Endothelial cell of umbilical vein (primary cell): ENCODE measurements at regions not wholly inside any gene's neighbourhood (a gene's known extent, or its start where the extent isn't known, plus 50 kb on each side); places are given as distances from the start of the nearest gene placed in this dataset.

Experiments
- BruUV-seq: library from RNA; stranded (reverse); fragments of 400-500 nt; replicated peaks from 2 replicates; lab custom pipeline; 2021; lab: Mats Ljungman, UMichigan
- CTCF ChIA-PET: fragments of 300-600, 350-600 bp; sonication (Branson Sonifier 250); formaldehyde crosslinking; loops from one replicate; lab custom pipeline; 2021; ENCODE audit warnings: antibody characterized with exemption, inconsistent platforms; lab: Charles Lee
- POLR2A ChIA-PET: fragments of 300-600, 350-600 bp; sonication (Branson Sonifier 250); formaldehyde crosslinking; loops from one replicate; lab custom pipeline; 2021; ENCODE audit warnings: antibody characterized with exemption, inconsistent platforms; lab: Charles Lee
- DNase-seq: peaks from one replicate; pipeline ENCODE4 v3.0.0-alpha.2; 2011; ENCODE audit warnings: low read depth, low spot score
- FAIRE-seq: peaks from 2 replicates; lab custom pipeline; 2011; peaks lifted over from hg19 to GRCh38; lab: Jason Lieb, UNC
- H2AFZ ChIP-seq: 2 replicates; pipeline ENCODE4 v1.6.0; 2012; ENCODE audit warnings: low read depth, low read length, control low read depth, inconsistent platforms
- H3K27ac ChIP-seq: 2 replicates; pipeline ENCODE4 v1.5.1; 2011; ENCODE audit warnings: low read depth, mild to moderate bottlenecking, control low read depth, low read length, moderate library complexity; ENCODE audit not compliant: insufficient read depth
- H3K27me3 ChIP-seq, 2 experiments: 2 replicates each; pipeline versions ENCODE4 v1.6.0 to v1.6.1; 2011; ENCODE audit warnings: low read length in 2 of 2, mixed read lengths in 1 of 2; ENCODE audit not compliant: control insufficient read depth in 2 of 2, insufficient read depth in 2 of 2
- H3K36me3 ChIP-seq, 2 experiments: 2 replicates in 1 of 2; 3 replicates in 1 of 2; pipeline ENCODE4 v1.5.1; 2011; ENCODE audit warnings: low read length in 2 of 2, mild to moderate bottlenecking in 1 of 2, moderate library complexity in 1 of 2; ENCODE audit not compliant: control insufficient read depth in 2 of 2, insufficient read depth in 2 of 2; ENCODE audit errors: extremely low read depth in 1 of 2
- H3K4me1 ChIP-seq: 3 replicates; pipeline ENCODE4 v1.5.1; 2011; ENCODE audit warnings: mild to moderate bottlenecking, low read length; ENCODE audit not compliant: control insufficient read depth, insufficient read depth; ENCODE audit errors: extremely low read depth
- H3K4me2 ChIP-seq: 2 replicates; pipeline ENCODE4 v1.6.1; 2011; ENCODE audit warnings: low read length, control low read depth, mixed read lengths; ENCODE audit not compliant: insufficient read depth
- H3K4me3 ChIP-seq, 3 experiments: fragments of 200-600 bp in 1 of 3; sonication (generic), shearing (Covaris generic) in 1 of 3; replicated peaks in 1 of 3; 2 replicates each; pipeline ENCODE4 v1.5.1; 2011 to 2016; ENCODE audit warnings: control low read depth in 3 of 3, low read length in 3 of 3, mild to moderate bottlenecking in 2 of 3, inconsistent platforms in 1 of 3, low read depth in 1 of 3, moderate library complexity in 1 of 3; ENCODE audit not compliant: insufficient read depth in 1 of 3
- H3K79me2 ChIP-seq: 2 replicates; pipeline ENCODE4 v1.6.0; 2012; ENCODE audit warnings: low read length, inconsistent platforms; ENCODE audit not compliant: control insufficient read depth, insufficient read depth
- H3K9ac ChIP-seq: replicated peaks from 2 replicates; pipeline ENCODE3; 2011; ENCODE audit warnings: low read length, control low read depth; ENCODE audit not compliant: insufficient read depth; ENCODE audit errors: extremely low read depth
- H3K9me1 ChIP-seq: replicated peaks from 3 replicates; pipeline ENCODE4 v1.6.0; 2011; ENCODE audit warnings: mild to moderate bottlenecking, low read length; ENCODE audit not compliant: control insufficient read depth, insufficient read depth; ENCODE audit errors: extremely low read depth
- H3K9me3 ChIP-seq: replicated peaks from 2 replicates; pipeline ENCODE4 v1.5.1; 2012; ENCODE audit warnings: low read length, inconsistent platforms; ENCODE audit not compliant: control insufficient read depth, insufficient read depth
- H4K20me1 ChIP-seq: replicated peaks from 2 replicates; pipeline ENCODE3; 2011; ENCODE audit warnings: mild to moderate bottlenecking, low read length; ENCODE audit not compliant: control insufficient read depth, insufficient read depth; ENCODE audit errors: extremely low read depth
- CTCF ChIP-seq, 2 donors: IDR thresholded peaks; 1 replicate in 1 of 2; 2 replicates in 1 of 2; pipeline ENCODE4 v1.5.1; 2011; ENCODE audit warnings: low read length in 2 of 2, mild to moderate bottlenecking in 2 of 2, moderate library complexity in 2 of 2, control low read depth in 1 of 2, inconsistent platforms in 1 of 2, low read depth in 1 of 2; ENCODE audit not compliant: insufficient read depth in 1 of 2; ENCODE audit errors: extremely low read depth in 1 of 2
- EZH2 ChIP-seq: IDR thresholded peaks from 2 replicates; pipeline ENCODE4 v1.6.1; 2012; ENCODE audit warnings: borderline replicate concordance, low read depth, mild to moderate bottlenecking, moderate library complexity, low read length, inconsistent platforms; ENCODE audit not compliant: severe bottlenecking
- FOS ChIP-seq: IDR thresholded peaks from 2 replicates; pipeline ENCODE4 v1.6.1; 2011; ENCODE audit warnings: mild to moderate bottlenecking, low read length, moderate library complexity, borderline replicate concordance; ENCODE audit not compliant: insufficient read depth
- GATA2 ChIP-seq: IDR thresholded peaks from 2 replicates; pipeline ENCODE4 v1.7.0; 2011; ENCODE audit warnings: low read depth, mild to moderate bottlenecking, moderate library complexity, mixed read lengths, low read length; ENCODE audit not compliant: insufficient read length, insufficient read depth
- JUN ChIP-seq: IDR thresholded peaks from 2 replicates; pipeline ENCODE4 v1.6.1; 2011; ENCODE audit warnings: borderline replicate concordance, low read depth; ENCODE audit not compliant: insufficient read length, insufficient read depth
- MYC ChIP-seq: IDR thresholded peaks from one replicate; pipeline ENCODE4 v1.6.1; 2011; ENCODE audit warnings: mild to moderate bottlenecking, low read depth, low read length
- POLR2A ChIP-seq: IDR thresholded peaks from 2 replicates; pipeline ENCODE4 v1.6.1; 2012; ENCODE audit warnings: low read depth, mild to moderate bottlenecking, control low read depth, low read length
- POLR2AphosphoS5 ChIP-seq: IDR thresholded peaks from 2 replicates; pipeline ENCODE4 v1.6.1; 2012; ENCODE audit warnings: low read depth, mild to moderate bottlenecking, control low read depth, low read length, moderate library complexity; ENCODE audit not compliant: insufficient read depth
- dilution Hi-C: fragments of 300-500 bp; cut with MboI; formaldehyde crosslinking; loops from one replicate; pipeline ENCODE4 v1.15.0; 2019; ENCODE audit warnings: low sequenced_read_pairs; ENCODE audit not compliant: extremely low pct_ligation_motif_present
- intact Hi-C: fragments of 100-400 bp; cut with micrococcal nuclease; formaldehyde crosslinking; loops from one replicate; pipeline ENCODE4 v1.10.0; 2022
- TF ChIP-seq, protein P1 (sequence below): IDR thresholded peaks from 2 replicates; pipeline ENCODE4 v1.6.1; 2011; ENCODE audit not compliant: insufficient read depth, insufficient read length

GRCh38 chr4:148774134-148774533, 331.9 kb upstream of the NR3C2 start:
- Histone ChIP-seq H3K79me2 (no peaks in the 10 kb centered on the region), H3K4me2 (no peak overlapping the region), H3K27me3 (no peaks in the 10 kb centered on the region), H3K9ac (no peak overlapping the region), H3K9me1 (no peaks in the 10 kb centered on the region), H3K27ac (no peak overlapping the region), H3K4me3 (no peak overlapping the region), H3K36me3 (no peaks in the 10 kb centered on the region), H3K9me3 (no peaks in the 10 kb centered on the region), H4K20me1 (no peaks in the 10 kb centered on the region), H3K4me1 (no peaks in the 10 kb centered on the region), H2AFZ (no peak overlapping the region)
- ChIA-PET POLR2A (no interaction called here), CTCF (no interaction called here)
- dilution Hi-C loops (no loop called here), intact Hi-C loops (no loop called here)
- TF ChIP-seq MYC (no peak), GATA2 (no peak), POLR2AphosphoS5 (no peak), JUN (no peak), FOS (no peak), POLR2A (no peak), EZH2 (no peak), CTCF (IDR thresholded peaks at IDR 0.05; ENCODE audit: extremely low read depth in 1 of 2, insufficient read depth in 1 of 2, low read depth in 1 of 2, low read length in 2 of 2) (no peak)
- TF ChIP-seq, protein P1, sequence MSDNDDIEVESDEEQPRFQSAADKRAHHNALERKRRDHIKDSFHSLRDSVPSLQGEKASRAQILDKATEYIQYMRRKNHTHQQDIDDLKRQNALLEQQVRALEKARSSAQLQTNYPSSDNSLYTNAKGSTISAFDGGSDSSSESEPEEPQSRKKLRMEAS = no peak
- FAIRE-seq = no peak
- no peak for DNase-seq
- no TSS peak for BruUV-seq
